Gastroesophageal sphincter (tissue), 4 donors: ENCODE measurements at regions not wholly inside any gene's neighbourhood (a gene's known extent, or its start where the extent isn't known, plus 50 kb on each side); places are given as distances from the start of the nearest gene placed in this dataset.
"Not testable (repeated sequence)": the region's sequence is repeated elsewhere in the genome, so short reads cannot be mapped to it uniquely, and the experiment has no call there.

ENCODE experiments used
- ATAC-seq: fragments of 150-250 bp; one replicate; pipeline ENCODE4 v1.9.1; 2016; ENCODE audit warnings: mild to moderate bottlenecking, moderate library complexity
- H3K27ac ChIP-seq, 4 donors: fragments of 200-600 bp; sonication (generic) in 3 of 4; 1 replicate in 3 of 4; 2 replicates in 1 of 4; pipeline ENCODE4 v1.5.1; 2016 to 2019
- H3K27me3 ChIP-seq: fragments of 200-600 bp; sonication (generic); one replicate; pipeline ENCODE4 v1.5.1; 2019
- H3K36me3 ChIP-seq, 2 donors: fragments of 200-600 bp; sonication (generic); one replicate each; pipeline ENCODE4 v1.5.1; 2019; ENCODE audit warnings: control low read depth in 1 of 2
- H3K4me1 ChIP-seq, 3 donors: fragments of 200-600 bp; sonication (generic); 1 replicate in 2 of 3; 2 replicates in 1 of 3; pipeline ENCODE4 v1.5.1; 2016 to 2019; ENCODE audit warnings: control low read depth in 2 of 3
- H3K4me3 ChIP-seq, 2 donors: fragments of 200-600 bp; sonication (generic); one replicate each; pipeline ENCODE4 v1.5.1; 2019; ENCODE audit warnings: mild to moderate bottlenecking in 1 of 2, moderate library complexity in 1 of 2
- H3K9me3 ChIP-seq, 3 donors: fragments of 200-600 bp; sonication (generic); one replicate each; pipeline ENCODE4 v1.5.1; 2017 to 2019; ENCODE audit warnings: control low read depth in 2 of 3
- EP300 ChIP-seq: sonication (generic); formaldehyde crosslinking; IDR thresholded peaks from one replicate; pipeline ENCODE4 v1.6.1; 2017; ENCODE audit warnings: antibody characterized with exemption, mild to moderate bottlenecking
- POLR2A ChIP-seq, 2 donors: fragments of 450-650 bp; IDR thresholded peaks; one replicate each; pipeline ENCODE4 v1.6.1; 2017; ENCODE audit warnings: antibody characterized with exemption in 2 of 2, mild to moderate bottlenecking in 2 of 2, moderate library complexity in 1 of 2
- POLR2AphosphoS5 ChIP-seq: sonication (generic); formaldehyde crosslinking; IDR thresholded peaks from one replicate; pipeline ENCODE4 v1.6.1; 2017; ENCODE audit warnings: antibody characterized with exemption
- WGBS, 2 donors: methylation state at CpG; one replicate each; pipeline ENCODE4 v1.1.5; 2018; ENCODE audit warnings: low coverage in 1 of 2; 5-methylcytosine and 5-hydroxymethylcytosine counted together
- TF ChIP-seq, protein P1 (sequence below), 4 experiments: fragments of 200-600 bp in 2 of 4; fragments of 450-650 bp in 2 of 4; sonication (generic) in 1 of 4; IDR thresholded peaks; one replicate each; pipeline ENCODE4 v1.5.1; 2017 to 2019; ENCODE audit warnings: antibody characterized with exemption in 4 of 4, mild to moderate bottlenecking in 2 of 4, moderate library complexity in 2 of 4

DNA sequence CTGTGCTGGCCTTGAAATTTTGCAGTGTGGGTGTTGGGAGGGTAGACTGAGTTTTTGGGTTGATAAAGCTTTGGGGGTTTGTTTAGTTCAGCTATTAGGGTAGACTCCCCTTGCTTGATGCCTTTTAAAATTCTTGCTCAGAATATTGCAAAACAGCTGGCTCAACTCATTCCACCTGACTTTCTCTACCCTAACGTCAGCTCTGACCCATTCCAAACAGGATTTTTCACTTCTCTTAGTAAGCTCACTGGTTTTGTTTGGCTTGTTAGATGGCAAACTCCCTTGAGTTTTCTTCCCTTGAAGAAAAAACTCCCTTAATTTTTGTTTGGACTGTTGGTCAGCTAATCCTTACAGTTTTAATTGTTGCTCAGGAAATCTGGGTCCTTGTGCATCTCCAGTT lies 195.1 kb upstream of the DTNA start:
- H3K4me1 ChIP-seq, result no peaks in the 10 kb centered on the region
- TF ChIP-seq, protein P1, sequence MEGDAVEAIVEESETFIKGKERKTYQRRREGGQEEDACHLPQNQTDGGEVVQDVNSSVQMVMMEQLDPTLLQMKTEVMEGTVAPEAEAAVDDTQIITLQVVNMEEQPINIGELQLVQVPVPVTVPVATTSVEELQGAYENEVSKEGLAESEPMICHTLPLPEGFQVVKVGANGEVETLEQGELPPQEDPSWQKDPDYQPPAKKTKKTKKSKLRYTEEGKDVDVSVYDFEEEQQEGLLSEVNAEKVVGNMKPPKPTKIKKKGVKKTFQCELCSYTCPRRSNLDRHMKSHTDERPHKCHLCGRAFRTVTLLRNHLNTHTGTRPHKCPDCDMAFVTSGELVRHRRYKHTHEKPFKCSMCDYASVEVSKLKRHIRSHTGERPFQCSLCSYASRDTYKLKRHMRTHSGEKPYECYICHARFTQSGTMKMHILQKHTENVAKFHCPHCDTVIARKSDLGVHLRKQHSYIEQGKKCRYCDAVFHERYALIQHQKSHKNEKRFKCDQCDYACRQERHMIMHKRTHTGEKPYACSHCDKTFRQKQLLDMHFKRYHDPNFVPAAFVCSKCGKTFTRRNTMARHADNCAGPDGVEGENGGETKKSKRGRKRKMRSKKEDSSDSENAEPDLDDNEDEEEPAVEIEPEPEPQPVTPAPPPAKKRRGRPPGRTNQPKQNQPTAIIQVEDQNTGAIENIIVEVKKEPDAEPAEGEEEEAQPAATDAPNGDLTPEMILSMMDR (IDR thresholded peaks at IDR 0.05), result no peak
- TF ChIP-seq EP300, result no peak
- no peak for TF ChIP-seq POLR2AphosphoS5
- no peak for TF ChIP-seq POLR2A (IDR thresholded peaks at IDR 0.05)
- H3K9me3 ChIP-seq, result no peaks in the 10 kb centered on the region
- ATAC-seq, result no peak
- 60 to 86% methylated on average over 1 of the region's 1 CpG for WGBS, 2 donors
- H3K27me3 ChIP-seq, result no peaks in the 10 kb centered on the region
- H3K36me3 ChIP-seq, result no peaks in the 10 kb centered on the region
- no peak overlapping the region for H3K27ac ChIP-seq
- H3K4me3 ChIP-seq, result no peak overlapping the region

- 84 to 85% methylated on average over 8 to 9 of the region's 9 CpGs for WGBS, 2 donors
- H3K4me3 ChIP-seq, H3K36me3 ChIP-seq, H3K4me1 ChIP-seq, H3K27me3 ChIP-seq, H3K9me3 ChIP-seq, ATAC-seq, H3K27ac ChIP-seq: not testable (repeated sequence)
Observed at GRCh38 chr18:34516355-34516754, 193.7 kb upstream of the DTNA start.

- H3K9me3 ChIP-seq, H3K4me1 ChIP-seq, ATAC-seq, H3K4me3 ChIP-seq, H3K36me3 ChIP-seq, H3K27ac ChIP-seq, H3K27me3 ChIP-seq: not testable (repeated sequence)
- 68 to 89% methylated on average over 2 of the region's 2 CpGs for WGBS, 2 donors
Observed at GRCh38 chr18:34516996-34517395, 193.1 kb upstream of the DTNA start.

DNA sequence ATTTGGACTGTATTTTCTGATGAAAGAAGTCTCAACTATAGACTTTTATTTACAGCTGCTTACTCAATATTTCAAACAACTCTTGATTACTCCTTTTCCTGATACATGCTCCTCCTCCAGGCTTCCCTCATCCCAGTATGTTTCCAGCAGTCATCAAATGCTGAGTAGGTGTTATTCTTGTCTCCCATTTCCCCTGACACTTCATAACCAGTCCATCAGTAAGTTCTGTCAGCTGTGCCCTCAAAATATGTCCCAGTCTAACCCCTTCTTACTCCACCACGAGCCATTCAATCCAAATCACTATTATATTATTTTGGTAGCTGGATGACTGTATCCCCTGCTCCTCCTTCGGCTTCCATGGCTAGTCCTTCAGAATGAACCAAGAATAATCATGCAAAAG lies 189.1 kb upstream of the DTNA start:
- H3K4me1 ChIP-seq, result no peaks in the 10 kb centered on the region
- no peak overlapping the region for H3K4me3 ChIP-seq
- 79 to 84% methylated on average over 2 of the region's 2 CpGs for WGBS, 2 donors
- no peaks in the 10 kb centered on the region for H3K9me3 ChIP-seq
- no peaks in the 10 kb centered on the region for H3K27me3 ChIP-seq
- TF ChIP-seq, protein P1 (IDR thresholded peaks at IDR 0.05), result no peak
- TF ChIP-seq EP300, result no peak
- no peak for TF ChIP-seq POLR2AphosphoS5
- TF ChIP-seq POLR2A (IDR thresholded peaks at IDR 0.05), result no peak
- ATAC-seq, result no peak
- no peak overlapping the region for H3K27ac ChIP-seq
- H3K36me3 ChIP-seq, result no peaks in the 10 kb centered on the region

- Histone ChIP-seq H3K27ac (no peak overlapping the region), H3K27me3 (no peaks in the 10 kb centered on the region), H3K4me3 (no peak overlapping the region), H3K36me3 (no peaks in the 10 kb centered on the region), H3K4me1 (no peaks in the 10 kb centered on the region), H3K9me3 (no peaks in the 10 kb centered on the region)
- WGBS, 2 donors, result 60 to 83% methylated on average over 1 to 3 of the region's 3 CpGs
- no peak for TF ChIP-seq POLR2A (IDR thresholded peaks at IDR 0.05)
- no peak for TF ChIP-seq POLR2AphosphoS5
- TF ChIP-seq, protein P1 (IDR thresholded peaks at IDR 0.05), result no peak
- no peak for TF ChIP-seq EP300
- no peak for ATAC-seq
Observed at GRCh38 chr18:34522603-34523002, 187.5 kb upstream of the DTNA start.

DNA sequence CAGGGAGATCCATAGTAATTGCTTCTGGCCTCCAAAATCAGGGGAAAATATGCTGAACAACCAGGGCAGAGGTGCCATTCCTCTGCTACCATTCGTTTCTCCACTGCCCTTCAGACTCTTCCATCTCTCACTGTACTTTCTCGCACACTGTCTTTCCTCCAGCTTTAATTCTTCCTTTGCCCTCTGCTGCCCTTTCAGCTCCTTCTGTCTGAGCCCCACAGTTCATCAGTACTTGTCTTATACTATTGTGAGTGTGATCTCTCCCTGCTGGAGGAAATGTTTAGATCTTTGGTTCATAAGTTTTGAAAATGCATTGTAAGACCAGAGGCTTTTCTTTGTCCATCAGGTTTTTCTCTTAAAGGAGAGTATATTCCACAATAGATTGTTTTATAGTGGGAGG lies 184.9 kb upstream of the DTNA start:
- ATAC-seq, result no peak
- Histone ChIP-seq H3K4me3 (no peak overlapping the region), H3K36me3 (no peaks in the 10 kb centered on the region), H3K27ac (no peak overlapping the region), H3K9me3 (no peaks in the 10 kb centered on the region), H3K27me3 (no peaks in the 10 kb centered on the region), H3K4me1 (peaks cover 0 to 14% (median 0%) of the 10 kb centered on the region in 3 donors)
- TF ChIP-seq, protein P1 (IDR thresholded peaks at IDR 0.05), result no peak
- TF ChIP-seq POLR2A (IDR thresholded peaks at IDR 0.05), result no peak
- no peak for TF ChIP-seq EP300
- no peak for TF ChIP-seq POLR2AphosphoS5
- WGBS, 2 donors, result 67 to 75% methylated on average over 2 of the region's 2 CpGs
